ENCODE measurements at regions not wholly inside any gene's neighbourhood (a gene's known extent, or its start where the extent isn't known, plus 50 kb on each side); places are given as distances from the start of the nearest gene placed in this dataset.
"Not testable (repeated sequence)": the region's sequence is repeated elsewhere in the genome, so short reads cannot be mapped to it uniquely, and the experiment has no call there.

GRCh38 chr14:22381766-22382165 is 207.3 kb downstream of the DAD1 start:
- H3K27ac ChIP-seq = no peak overlapping the region
- no peak overlapping the region for H3K4me3 ChIP-seq

GRCh38 chr14:22381408-22381760 is 207.6 kb downstream of the DAD1 start:
- H3K4me3 ChIP-seq = no peak overlapping the region
- no peak overlapping the region for H3K27ac ChIP-seq

- no peak overlapping the region for H3K27ac ChIP-seq
These were observed 208.2 kb downstream of the DAD1 start for GRCh38 chr14:22380571-22381407.

GRCh38 chr14:22379727-22380126 is 209.3 kb downstream of the DAD1 start:
- H3K4me3 ChIP-seq = no peak overlapping the region
- H3K27ac ChIP-seq = no peak overlapping the region

More at GRCh38 chr14:22380571-22381407, 208.2 kb downstream of the DAD1 start:
- no peak overlapping the region for H3K4me3 ChIP-seq

- no peak overlapping the region for H3K27ac ChIP-seq
- no peak overlapping the region for H3K4me3 ChIP-seq
These were observed 210.8 kb downstream of the DAD1 start for GRCh38 chr14:22378181-22378580.

- H3K4me3 ChIP-seq = no peak overlapping the region
These were observed 213.6 kb downstream of the DAD1 start for GRCh38 chr14:22375321-22375930.

GRCh38 chr14:22370084-22370847 is 218.8 kb downstream of the DAD1 start:
- no peak overlapping the region for H3K4me3 ChIP-seq
- H3K27ac ChIP-seq = peak overlapping the region in 11 of 21 experiments; percentile 6 to 77 (median 66)

More at GRCh38 chr14:22375321-22375930, 213.6 kb downstream of the DAD1 start:
- H3K27ac ChIP-seq = no peak overlapping the region

GRCh38 chr14:22358726-22359125 is 230.3 kb downstream of the DAD1 start:
- H3K27ac ChIP-seq = no peak overlapping the region
- no peak overlapping the region for H3K4me3 ChIP-seq

- not testable (repeated sequence) for H3K27ac ChIP-seq, H3K4me3 ChIP-seq
These were observed 239.7 kb downstream of the DAD1 start for GRCh38 chr14:22349281-22349680.

- Histone ChIP-seq H3K27ac (no peak overlapping the region), H3K4me3 (no peak overlapping the region)
These were observed 244.4 kb downstream of the DAD1 start for GRCh38 chr14:22344673-22345072.

GRCh38 chr14:22344209-22344608 is 244.8 kb downstream of the DAD1 start:
- not testable (repeated sequence) for H3K27ac ChIP-seq

GRCh38 chr14:22341049-22341448 is 248.0 kb downstream of the DAD1 start:
- H3K27ac ChIP-seq = no peak overlapping the region
- H3K4me3 ChIP-seq = no peak overlapping the region

More at GRCh38 chr14:22344209-22344608, 244.8 kb downstream of the DAD1 start:
- H3K4me3 ChIP-seq = not testable (repeated sequence)

- no peak overlapping the region for H3K4me3 ChIP-seq
- H3K27ac ChIP-seq = peak overlapping the region in 7 of 21 experiments; percentile 37 to 73 (median 67)
These were observed 249.9 kb downstream of the DAD1 start for GRCh38 chr14:22338917-22339715.

GRCh38 chr14:22338381-22338780 is 250.6 kb downstream of the DAD1 start:
- H3K4me3 ChIP-seq = no peak overlapping the region
- peak overlapping the region in 8 of 21 experiments; percentile 13 to 73 (median 66) for H3K27ac ChIP-seq

GRCh38 chr14:22337938-22338337 is 251.1 kb downstream of the DAD1 start:
- H3K27ac ChIP-seq = peak overlapping the region in 6 of 21 experiments; percentile 59 to 73 (median 67)
- no peak overlapping the region for H3K4me3 ChIP-seq

GRCh38 chr14:22337521-22337920 is 251.5 kb downstream of the DAD1 start:
- H3K27ac ChIP-seq = peak overlapping the region in 3 of 21 experiments; percentile 64 to 73 (median 67)

GRCh38 chr14:22336031-22336430 is 253.0 kb downstream of the DAD1 start:
- Histone ChIP-seq H3K27ac (no peak overlapping the region), H3K4me3 (no peak overlapping the region)

More at GRCh38 chr14:22337521-22337920, 251.5 kb downstream of the DAD1 start:
- no peak overlapping the region for H3K4me3 ChIP-seq

- H3K27ac ChIP-seq = peak overlapping the region in 1 of 21 experiments; percentile 17
- no peak overlapping the region for H3K4me3 ChIP-seq
These were observed 254.4 kb downstream of the DAD1 start for GRCh38 chr14:22334627-22335026.

- H3K4me3 ChIP-seq = no peak overlapping the region
These were observed 254.8 kb downstream of the DAD1 start for GRCh38 chr14:22334275-22334577.

More at GRCh38 chr14:22334275-22334577, 254.8 kb downstream of the DAD1 start:
- no peak overlapping the region for H3K27ac ChIP-seq
